ENCODE measurements at regions not wholly inside any gene's neighbourhood (a gene's known extent, or its start where the extent isn't known, plus 50 kb on each side); places are given as distances from the start of the nearest gene placed in this dataset.
"Not testable (repeated sequence)": the region's sequence is repeated elsewhere in the genome, so short reads cannot be mapped to it uniquely, and the experiment has no call there.

DNA sequence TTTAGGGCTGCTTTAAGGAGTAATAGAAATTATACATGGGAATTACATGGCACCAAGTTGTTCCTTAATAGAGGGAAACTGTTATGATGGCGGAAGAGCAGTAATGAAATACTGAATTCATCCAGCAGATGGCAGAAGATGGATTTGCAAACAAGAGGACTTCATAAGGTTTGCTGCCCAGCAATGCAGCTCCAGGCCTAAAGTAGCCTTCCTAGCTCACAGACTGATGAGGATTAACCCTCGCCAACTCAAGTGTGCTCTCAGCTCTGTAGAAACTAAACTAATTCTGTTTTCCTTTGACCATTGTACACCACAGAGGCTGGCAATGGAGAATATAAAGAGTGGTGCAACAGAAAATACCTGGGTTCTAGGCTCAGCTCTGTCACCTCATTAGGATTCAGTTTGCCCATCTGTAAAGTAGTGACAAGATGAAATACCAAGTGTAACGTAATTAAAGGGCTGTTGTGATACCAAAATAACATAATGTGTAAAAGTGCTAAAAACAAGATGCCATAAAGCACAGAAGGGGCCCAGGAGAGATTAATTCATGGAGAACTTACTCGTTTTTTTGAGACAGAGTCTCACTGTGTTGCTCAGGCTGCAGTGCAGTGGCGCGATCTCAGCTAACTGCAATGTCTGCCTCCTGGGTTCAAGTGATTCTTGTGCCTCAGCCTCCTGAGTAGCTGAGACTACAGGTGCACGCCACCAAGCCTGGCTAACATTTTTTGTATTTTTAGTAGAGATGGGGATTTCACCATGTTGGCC, 102.4 kb upstream of the SERBP1 start:
- DNase-seq, result peak; percentile 35

DNA sequence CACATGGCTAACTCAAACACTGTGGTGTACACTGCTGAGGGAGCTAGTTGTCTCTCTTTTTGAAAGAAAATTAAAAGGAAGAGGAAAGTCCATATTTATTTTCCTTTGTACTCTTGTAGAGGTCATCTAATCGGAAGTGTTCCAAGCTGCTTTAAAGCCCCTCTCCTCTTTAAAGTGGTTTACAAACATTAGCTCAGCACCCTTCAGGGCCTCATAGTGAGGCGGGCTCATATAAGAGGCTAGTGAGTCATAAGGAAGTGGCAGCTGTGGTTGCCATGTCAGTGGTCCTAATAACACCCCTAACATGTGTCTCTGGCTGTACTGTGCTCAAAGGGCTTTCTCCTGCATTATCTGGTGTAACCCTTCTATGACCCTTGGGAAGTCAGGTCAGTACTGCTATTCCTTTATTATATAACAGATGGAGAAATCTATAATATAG, 104.4 kb upstream of the SERBP1 start:
- no peak for DNase-seq

DNA sequence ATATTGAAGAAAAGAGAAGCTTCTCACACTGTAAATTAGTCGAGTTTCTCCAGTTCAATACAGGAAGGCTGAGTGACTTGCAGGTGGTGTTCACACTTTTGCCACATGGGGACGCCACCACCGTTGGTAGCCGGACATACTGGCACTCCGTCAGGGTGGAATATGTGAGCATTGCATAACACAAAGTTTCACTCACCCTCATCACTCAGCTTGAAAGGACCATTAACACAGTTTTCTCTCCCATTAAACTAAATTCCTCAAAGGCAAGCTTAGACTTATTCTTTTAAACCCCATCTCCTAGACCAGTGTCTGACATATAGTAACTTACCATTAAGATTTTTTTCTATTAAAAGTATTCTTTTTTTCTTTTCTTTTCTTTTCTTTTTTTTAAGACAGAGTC, 105.3 kb upstream of the SERBP1 start:
- peak; percentile 19 for DNase-seq

DNA sequence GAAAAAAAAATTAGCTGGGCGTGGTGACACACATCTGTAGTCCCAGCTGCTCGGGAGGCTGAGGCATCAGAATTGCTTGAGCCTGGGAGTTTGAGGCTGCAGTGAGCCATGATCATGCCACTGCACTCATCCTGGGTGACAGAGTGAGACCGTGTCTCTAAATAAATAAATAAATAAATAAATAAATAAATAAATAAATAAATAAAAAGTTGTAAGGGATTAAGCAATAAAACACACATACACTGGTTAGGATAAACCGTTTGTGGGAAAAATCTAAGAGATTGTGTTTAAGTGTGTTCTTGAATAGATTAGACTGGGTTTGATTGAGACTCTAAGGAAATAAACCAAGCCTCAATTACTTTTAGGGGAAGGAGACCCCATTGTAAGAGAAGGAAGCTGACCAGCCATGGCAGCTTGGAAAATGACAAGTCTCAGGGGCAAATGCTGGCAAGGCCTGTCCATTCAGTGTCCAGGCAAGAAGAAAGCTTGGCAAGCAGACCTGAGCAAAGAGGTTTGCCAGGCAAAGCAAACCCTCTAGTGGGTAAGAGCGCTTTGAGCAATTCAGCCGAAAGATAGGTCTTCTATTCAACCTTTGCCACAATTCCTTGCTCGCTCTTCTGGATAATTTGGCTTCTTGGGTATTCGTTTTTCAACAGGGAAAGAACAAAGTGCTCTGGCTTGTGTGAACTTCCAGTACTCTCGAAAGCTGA, 106.9 kb upstream of the SERBP1 start:
- DNase-seq, result no peak

DNA sequence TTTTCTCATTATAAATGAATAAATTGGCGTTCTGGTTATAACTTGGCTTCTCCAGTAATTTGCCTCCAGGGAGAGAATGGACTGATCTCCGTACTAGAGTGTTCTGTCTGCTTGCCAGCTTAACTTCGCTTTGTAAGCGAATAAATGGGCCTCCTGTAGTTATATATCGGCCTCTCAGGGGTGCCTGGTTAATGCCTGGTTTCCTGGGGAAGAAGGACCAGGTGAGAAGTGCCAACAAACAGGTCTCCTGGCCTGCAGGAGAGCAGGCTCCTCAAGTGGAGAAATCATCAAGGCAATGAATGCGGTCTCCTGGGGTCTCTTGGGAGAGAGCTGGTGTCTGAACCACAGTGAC, 107.4 kb upstream of the SERBP1 start:
- DNase-seq, result no peak

GRCh38 chr1:67540025-67540732, 110.0 kb upstream of the SERBP1 start:
- DNase-seq, result no peak

DNA sequence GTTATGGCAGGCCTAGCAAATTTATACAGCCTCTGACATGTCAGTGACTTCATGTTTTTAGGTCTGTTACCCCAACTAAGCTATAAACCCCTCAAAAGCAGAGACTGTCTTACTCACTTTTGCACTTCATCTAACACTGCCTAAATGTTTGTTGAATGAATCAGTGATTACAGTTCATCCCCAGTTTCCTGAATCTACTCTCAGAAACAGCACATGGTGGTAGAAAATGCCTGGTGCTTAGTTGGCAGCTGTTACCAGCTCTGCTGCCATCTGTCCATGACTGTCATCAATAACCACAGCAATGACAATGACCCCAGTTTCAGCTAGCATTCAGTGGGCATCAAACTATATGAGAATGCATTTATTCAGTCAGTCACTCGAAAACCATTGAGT, 110.5 kb upstream of the SERBP1 start:
- DNase-seq, result no peak

DNA sequence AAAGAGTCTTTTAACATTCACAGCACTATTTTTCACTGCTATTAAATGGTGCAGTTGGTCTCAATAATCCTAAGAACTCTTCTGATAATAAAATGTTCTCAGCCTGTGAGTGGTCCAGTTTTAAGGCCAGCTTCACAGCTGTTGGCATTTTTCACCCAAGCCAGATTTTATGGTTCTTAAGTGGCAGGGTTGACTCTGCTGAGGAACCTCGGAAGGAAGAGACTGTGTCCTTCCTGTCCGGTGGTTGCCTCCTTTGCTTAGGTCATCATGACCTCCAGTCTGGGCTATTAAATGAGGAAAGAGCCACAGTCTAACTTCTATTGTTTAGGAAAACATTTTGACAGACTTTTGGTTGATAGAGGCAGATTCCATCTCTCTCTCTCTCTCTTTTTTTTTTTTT, 112.5 kb upstream of the SERBP1 start:
- DNase-seq, result no peak

- DNase-seq, result no peak
Observed at GRCh38 chr1:67544921-67545320, 114.7 kb upstream of the SERBP1 start.

DNA sequence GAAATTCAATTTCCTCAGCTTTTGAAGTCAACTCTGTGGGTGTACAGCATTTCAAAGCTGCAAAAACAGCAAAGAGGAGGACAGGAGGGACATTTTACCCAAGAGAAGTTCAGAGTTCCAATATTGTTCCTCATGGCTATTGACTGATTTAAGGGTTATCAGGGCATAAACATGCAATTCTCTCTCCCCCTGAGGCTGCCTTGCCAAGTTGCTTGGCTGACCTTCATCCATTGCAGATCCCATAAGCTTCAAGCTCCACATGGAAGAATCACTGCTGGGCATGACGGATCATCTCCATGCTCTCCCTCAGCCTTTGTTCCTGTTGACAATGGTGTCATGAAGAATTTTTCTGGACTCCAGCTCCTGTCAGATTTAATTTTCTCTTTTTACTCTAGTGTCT, 115.2 kb upstream of the SERBP1 start:
- no peak for DNase-seq

DNA sequence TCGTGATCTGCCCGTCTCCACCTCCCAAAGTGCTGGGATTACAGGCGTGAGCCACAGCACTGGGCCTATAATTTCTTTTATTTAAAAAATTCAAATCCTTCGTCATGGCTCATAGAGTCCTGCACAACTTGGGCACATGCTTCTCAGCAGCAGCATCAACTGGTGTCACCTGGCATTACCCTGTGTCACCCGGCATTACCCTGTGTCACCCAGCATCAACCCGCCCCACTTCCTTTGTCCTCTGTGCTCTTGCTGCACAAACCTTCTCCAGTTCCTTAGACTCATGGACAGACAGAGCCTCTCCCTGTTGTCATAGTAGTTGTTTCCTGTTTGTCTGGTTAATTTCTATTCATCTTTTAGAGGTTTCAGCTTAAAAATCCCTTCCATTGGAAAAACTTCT, 121.2 kb upstream of the SERBP1 start:
- no peak for DNase-seq

- DNase-seq, result no peak
Observed at GRCh38 chr1:67552336-67552759, 122.1 kb upstream of the SERBP1 start.

GRCh38 chr1:67554204-67554603, 124.0 kb upstream of the SERBP1 start:
- not testable (repeated sequence) for DNase-seq

- no peak for DNase-seq
Observed at GRCh38 chr1:67555461-67556296, 125.5 kb upstream of the SERBP1 start.

- no peak for DNase-seq
Observed at GRCh38 chr1:67556297-67556900, 126.2 kb upstream of the SERBP1 start.

- DNase-seq, result no peak
Observed at GRCh38 chr1:67557696-67558448, 127.1 kb upstream of the GADD45A start.

- DNase-seq, result no peak
Observed at GRCh38 chr1:67558449-67559193, 126.4 kb upstream of the GADD45A start.

- no peak for DNase-seq
Observed at GRCh38 chr1:67559222-67559700, 125.7 kb upstream of the GADD45A start.

DNA sequence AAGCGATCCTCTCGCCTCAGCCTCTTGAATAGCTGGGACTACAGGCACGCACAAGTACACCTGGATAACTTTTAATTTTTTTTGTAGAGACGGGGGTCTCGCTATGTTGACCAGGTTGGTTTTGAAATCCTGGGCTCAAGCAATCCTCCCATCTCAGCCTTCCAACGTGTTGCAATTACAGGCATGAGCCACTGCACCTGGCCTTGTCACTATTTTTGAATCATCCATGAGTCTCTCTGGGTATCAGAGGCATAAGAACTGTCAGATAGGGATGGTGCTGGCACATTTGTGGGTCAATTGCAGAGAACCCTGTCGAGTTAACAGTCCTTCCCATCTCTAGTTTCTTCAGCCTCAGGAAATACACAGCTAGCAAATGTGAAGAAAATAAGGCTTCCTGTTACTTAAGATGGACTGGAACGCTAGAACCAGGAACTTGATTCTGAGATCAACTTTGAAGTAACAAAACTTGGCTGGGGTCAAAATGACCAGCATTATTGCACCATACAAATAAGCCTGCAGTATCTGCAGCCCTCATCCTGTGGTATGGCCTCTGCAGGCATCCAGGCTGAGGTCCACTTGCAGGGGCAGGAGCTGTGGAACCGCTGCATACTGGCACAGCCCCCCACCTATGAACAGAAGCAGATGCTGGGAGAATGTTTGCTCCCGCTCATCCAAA, 124.3 kb upstream of the GADD45A start:
- no peak for DNase-seq

DNA sequence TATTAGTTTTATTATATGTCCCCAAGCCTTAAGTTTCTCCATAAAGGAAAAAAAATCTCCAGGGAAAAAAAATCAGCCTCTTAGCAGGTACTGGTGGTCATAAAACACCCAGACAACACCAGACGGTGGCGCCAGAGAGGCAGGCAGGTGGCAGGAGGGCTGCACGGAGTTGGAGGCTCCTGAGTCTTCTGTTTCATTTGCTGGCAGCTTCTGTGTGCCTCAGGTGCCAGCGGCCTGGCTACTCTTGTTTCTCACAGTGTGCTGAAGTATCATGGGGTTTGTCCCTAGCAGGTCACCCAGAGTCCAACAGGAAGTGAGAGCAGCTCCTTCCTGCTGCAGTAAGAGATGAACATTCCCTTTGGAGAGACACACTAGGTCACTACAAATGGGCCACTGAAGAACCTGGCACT, 123.3 kb upstream of the GADD45A start:
- peak; percentile 74 for DNase-seq

Data from CD4-positive, alpha-beta T cell treated with Interleukin-21 for 1 hour (primary cell).